ENCODE measurements at regions not wholly inside any gene's neighbourhood (a gene's known extent, or its start where the extent isn't known, plus 50 kb on each side); places are given as distances from the start of the nearest gene placed in this dataset.

- no peak for TF ChIP-seq CTCF (IDR thresholded peaks at IDR 0.05)
- TF ChIP-seq POLR2A (IDR thresholded peaks at IDR 0.05): no peak
Observed at GRCh38 chr2:150332383-150332782, 155.1 kb downstream of the RND3 start.
